GM19035 (cell line): ENCODE measurements at regions not wholly inside any gene's neighbourhood (a gene's known extent, or its start where the extent isn't known, plus 50 kb on each side); places are given as distances from the start of the nearest gene placed in this dataset.

Experiments used
- ATAC-seq: cut with Tn5 transposase; IDR thresholded peaks from one replicate; pipeline ENCODE4 v1.9.1; 2021; ENCODE audit not compliant: unreplicated experiment

DNA sequence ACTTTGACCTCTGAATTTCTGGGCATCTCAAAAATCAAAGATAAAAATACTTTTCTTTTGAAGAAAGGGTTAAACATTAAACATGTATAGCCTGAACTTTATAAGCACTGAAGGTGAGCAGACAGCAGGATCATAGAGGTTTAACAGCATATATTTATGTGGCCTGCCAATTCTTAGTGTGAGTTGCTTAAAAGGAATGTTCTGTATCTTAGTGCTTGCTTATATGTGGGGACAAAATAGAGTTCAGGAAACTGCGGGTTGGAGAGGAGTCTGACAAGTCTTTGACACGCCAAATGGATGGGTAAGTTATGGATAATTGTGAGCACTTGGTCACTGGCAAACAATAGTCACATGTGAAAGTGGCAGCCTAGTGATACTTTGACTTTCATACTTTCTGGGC, 1419.4 kb upstream of the SPRY2 start:
- ATAC-seq: no peak

DNA sequence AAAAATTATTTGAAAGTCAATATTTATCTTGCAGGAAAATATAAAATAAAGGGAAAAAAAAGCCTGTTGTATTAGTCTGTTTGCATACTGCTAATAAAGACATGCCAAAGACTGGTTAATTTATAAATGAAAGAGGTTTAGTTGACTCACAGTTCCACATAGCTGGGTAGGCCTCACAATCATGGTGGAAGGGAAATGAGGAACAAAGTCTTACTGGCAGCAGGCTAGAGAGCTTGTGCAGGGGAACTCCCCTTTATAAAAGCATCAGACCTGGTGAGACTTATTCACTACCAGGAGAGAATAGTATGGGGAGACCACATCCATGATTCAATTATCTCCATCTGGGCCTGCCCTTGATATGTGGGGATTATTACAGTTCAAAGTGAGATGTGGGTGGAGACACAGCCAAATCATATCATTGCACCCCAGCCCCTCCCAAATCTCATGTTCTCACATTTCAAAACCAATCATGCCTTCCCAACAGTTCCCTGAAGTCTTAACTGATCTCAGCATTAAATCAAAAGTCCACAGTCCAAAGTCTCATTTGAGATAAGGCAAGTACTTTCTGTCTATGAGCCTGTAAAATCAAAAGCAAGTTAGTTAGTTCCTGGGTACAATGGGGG, 1416.5 kb upstream of the SPRY2 start:
- no peak for ATAC-seq

DNA sequence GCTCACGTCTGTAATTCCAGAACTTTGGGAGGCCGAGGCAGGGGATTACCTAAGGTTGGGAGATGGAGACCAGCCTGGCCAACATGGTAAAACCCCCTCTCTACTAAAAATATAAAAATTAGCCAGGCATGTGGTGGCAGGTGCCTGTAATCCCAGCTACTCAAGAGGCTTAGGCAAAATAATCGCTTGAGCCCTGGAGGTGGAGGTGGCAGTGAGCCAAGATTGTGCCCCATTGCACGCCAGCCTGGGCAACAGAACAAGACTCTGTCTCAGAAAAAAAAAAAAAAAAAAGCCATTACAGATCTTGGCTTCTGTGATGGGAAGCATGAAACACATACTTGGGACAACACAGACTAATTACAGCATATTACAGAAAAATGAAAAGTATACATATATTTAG, 1404.5 kb upstream of the SPRY2 start:
- no peak for ATAC-seq

DNA sequence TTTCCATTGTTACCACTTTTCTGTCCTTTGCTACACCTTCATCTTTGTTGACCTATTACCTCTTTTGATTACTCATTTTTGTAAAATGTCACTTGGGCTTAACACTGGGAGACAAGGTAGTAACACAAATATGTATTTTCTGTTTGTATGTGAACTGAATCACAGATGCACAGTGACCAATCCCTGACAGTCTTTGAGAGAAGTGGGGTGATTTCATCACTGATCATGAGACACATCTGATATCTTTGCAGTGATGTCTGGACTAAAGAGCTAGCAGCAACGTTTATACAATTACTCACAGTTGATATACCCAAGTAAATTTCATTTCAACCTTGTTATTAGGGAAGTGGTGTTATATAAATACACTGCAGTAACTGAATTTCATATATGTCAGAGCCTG, 1397.4 kb upstream of the SPRY2 start:
- ATAC-seq: no peak

- ATAC-seq: no peak
These were observed 1385.3 kb upstream of the SPRY2 start for GRCh38 chr13:81726037-81726726.

GRCh38 chr13:81722456-81722855, 1381.5 kb upstream of the SPRY2 start:
- no peak for ATAC-seq

- no peak for ATAC-seq
These were observed 1380.5 kb upstream of the SPRY2 start for GRCh38 chr13:81721400-81721799.

GRCh38 chr13:81714513-81714912, 1373.6 kb upstream of the SPRY2 start:
- no peak for ATAC-seq

GRCh38 chr13:81713201-81713600, 1372.3 kb upstream of the SPRY2 start:
- no peak for ATAC-seq

GRCh38 chr13:81697826-81698225, 1356.9 kb upstream of the SPRY2 start:
- no peak for ATAC-seq

DNA sequence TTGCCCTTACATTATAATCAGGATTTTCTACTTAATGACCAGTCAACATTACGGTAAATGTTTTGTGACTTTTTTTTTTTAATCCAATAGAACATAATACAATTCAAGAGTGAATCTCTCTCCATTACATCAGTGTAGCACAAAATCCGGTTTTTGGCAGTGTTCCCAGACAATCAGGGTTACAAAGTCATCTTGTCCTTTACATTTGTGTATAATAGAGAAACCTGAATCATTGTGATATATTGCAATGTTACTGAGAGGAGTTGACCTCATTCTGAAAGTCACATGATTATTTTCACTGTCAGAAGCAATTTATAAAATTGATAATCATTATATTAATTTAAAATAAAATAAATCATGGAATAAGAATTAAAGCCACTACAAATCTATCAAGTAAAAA, 1346.0 kb upstream of the SPRY2 start:
- no peak for ATAC-seq

DNA sequence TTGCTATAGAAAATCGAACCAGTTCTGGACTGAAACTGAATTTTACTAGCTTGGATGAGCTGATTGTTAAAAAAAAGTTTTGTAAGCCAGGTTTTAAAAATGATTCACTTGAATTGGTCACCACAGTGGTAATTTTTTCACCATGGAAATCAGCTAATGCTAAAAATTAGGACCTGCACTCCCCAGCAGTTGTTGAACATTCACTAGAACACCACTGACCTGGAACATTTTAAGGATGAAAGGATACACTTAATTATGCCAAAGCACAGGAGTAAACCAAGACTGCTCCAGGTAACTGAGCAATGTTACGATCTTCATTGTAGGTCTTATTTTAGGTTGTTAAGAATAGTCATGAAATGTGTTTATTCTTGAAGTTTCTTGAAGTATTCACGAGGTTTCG, 1342.6 kb upstream of the SPRY2 start:
- no peak for ATAC-seq

- ATAC-seq: no peak
These were observed 1341.2 kb upstream of the SPRY2 start for GRCh38 chr13:81682081-81682630.

- ATAC-seq: no peak
These were observed 1336.9 kb upstream of the SPRY2 start for GRCh38 chr13:81677857-81678256.

DNA sequence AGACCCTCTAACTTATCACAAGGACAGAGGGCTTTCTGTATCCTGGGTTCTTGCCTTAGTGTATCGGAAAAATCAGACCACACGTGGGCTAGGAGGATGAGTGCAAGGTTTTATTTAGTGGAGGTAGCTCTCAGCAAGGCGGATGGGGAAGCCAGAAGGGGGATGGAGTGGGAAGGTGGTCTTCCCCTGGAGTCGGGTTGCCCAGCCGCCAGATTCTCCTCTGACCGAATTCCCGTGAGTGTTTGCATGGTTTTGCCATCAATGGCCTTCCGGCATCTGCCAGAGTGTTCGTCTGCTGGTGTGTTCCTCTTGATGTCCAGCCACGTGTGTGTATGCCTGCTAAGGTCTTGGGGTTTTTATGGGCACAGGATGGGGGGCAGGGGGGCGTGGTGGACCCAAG, 1335.1 kb upstream of the SPRY2 start:
- ATAC-seq: no peak

DNA sequence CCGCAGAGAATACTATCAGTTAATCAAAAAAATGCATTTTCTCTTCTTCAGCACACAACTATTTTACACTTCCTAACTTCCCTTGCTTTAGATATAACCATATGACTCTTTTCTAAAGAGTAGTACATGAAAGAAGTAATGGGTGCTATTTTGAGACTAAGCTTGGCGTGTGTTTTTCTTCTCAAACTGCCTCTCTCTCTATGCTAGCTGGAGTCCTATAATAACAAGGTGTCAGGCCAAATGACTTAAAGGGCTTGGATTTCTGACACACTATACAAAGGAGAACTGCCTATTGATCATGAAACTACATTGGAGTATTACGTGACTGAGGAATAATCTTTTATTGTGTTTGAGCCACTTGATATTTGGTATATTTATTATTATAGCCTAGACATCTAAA, 1330.1 kb upstream of the SPRY2 start:
- ATAC-seq: no peak

GRCh38 chr13:81670048-81670447, 1329.1 kb upstream of the SPRY2 start:
- no peak for ATAC-seq

DNA sequence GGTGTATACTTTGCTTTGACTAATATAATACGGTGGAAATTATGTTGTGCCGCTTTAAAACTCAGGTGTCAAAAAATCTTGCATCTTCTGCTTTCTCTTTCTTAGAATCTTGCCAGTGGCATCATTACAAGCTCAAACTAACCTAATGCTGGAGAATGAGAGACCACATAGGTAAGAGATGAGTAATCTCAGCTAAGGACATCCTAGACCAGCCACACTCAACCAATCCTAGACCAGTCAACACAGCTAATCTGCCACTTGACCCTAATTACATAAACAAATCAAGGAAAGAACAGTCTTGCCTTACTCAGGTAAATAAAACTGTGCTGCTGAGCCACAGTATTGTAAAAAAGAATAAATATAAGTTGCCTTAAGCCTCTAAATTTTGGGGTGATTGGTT, 1323.9 kb upstream of the SPRY2 start:
- no peak for ATAC-seq

DNA sequence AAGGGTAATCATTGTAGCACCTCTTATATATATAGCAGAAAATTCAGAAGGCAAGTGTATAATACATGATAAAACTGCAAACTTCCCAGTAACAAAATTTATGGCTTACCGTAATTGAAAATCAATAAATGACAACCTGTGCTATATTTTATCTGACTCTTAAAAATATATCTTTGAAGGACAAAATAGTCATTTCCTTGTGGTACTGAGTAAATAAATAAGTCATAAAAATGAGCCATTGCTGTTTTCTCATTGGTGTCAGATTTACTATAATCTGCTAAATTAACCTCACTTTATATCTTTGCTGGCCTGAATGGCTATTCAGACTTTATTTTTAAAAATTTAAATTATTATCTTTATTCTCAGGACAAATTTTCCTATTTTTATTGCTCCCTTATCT, 1319.1 kb upstream of the SPRY2 start:
- ATAC-seq: no peak

DNA sequence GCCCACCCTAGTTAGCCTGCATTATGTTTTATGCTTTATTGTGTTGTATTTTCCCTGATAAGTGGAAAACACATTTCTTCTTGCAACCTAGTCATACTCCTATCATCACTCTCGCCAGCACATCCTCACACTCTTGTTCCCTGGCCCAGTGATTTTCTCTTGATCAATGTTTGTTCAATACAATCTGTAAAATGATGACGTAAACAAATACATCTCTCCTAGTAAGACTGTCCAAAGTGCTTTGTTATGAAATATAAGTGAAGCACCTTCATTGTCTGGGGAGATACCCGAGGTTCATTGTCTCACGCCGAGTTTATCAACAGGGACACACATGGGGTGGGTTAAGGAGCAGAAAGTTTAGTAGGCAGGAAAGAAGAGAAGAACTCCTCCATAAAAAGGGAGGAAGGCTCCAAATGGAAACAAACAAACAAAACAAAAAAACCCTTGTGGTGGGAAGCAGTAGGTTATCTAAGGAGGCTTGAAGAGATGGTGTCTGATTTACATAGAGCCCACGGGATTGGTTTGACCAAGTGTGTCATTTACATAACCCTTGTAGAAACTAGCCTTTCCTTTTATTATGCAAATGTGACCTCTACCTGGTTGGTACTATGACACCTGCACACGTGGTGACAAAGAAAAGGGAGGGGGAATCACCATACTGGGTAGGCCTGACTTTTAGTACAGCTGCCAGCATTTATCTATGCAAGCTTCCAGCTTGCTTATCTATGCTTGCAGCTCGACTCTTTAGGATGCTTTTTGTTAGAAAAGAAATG, 1317.9 kb upstream of the SPRY2 start:
- ATAC-seq: no peak

GRCh38 chr13:81639984-81640582, 1299.2 kb upstream of the SPRY2 start:
- no peak for ATAC-seq

DNA sequence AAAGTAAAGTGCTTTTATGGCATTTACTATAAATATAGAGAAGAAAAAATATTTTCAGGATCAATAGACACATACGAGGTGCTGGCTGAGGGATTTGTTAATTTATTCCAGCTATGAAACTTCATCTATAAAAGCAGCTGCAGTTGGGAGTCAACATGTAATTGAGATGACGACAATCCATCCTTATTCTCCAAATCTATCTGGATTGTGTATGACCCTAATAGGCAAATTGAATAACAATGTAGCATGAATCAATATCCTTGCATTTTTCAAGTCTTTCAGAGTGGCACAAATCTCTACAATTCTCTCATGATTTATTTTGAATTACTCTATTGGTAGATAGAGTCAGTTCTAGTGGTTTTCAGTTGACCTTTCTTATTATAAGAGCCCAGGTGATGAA, 1296.5 kb upstream of the SPRY2 start:
- no peak for ATAC-seq
